GM12891 (cell line): ENCODE measurements at regions not wholly inside any gene's neighbourhood (a gene's known extent, or its start where the extent isn't known, plus 50 kb on each side); places are given as distances from the start of the nearest gene placed in this dataset.

Source experiments
- POLR2A ChIP-seq: IDR thresholded peaks from 2 replicates; pipeline ENCODE4 v1.6.1; 2011; ENCODE audit warnings: low read depth, low read length, control low read depth
- POLR2AphosphoS5 ChIP-seq: IDR thresholded peaks from 2 replicates; pipeline ENCODE4 v1.6.1; 2011; ENCODE audit warnings: low read depth, low read length, control low read depth
- POU2F2 ChIP-seq: IDR thresholded peaks from 2 replicates; pipeline ENCODE4 v1.6.1; 2011; ENCODE audit warnings: low read depth, mild to moderate bottlenecking, control low read depth, low read length, moderate library complexity
- SPI1 ChIP-seq: IDR thresholded peaks from 2 replicates; pipeline ENCODE4 v1.6.1; 2011; ENCODE audit warnings: low read depth, low read length, control low read depth
- TAF1 ChIP-seq: IDR thresholded peaks from 2 replicates; pipeline ENCODE4 v1.6.1; 2011; ENCODE audit warnings: low read depth, low read length, control low read depth

DNA sequence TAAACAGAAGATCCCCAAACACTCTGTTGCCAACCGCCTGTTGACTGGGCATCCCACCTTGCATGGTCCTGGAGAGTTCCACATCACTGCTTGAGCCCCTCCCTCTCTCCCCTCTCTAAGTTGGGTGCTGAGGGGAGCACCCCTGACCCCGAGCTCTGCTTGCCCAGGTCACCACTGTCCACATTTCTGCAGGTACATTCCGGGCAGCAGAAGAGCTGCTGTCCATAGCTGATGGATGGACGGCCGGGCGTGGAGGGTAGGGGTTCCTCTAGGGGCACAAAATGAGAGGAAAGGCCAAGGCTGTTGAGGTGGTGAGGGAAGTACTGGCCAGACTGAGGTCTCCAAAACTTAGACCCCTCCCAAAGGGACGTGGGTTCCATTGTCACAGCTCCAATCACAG, 227.4 kb upstream of the PPP2R2D start:
- TF ChIP-seq POLR2A (no peak), TAF1 (no peak), POLR2AphosphoS5 (no peak), POU2F2 (no peak), SPI1 (no peak)
